ENCODE measurements at regions not wholly inside any gene's neighbourhood (a gene's known extent, or its start where the extent isn't known, plus 50 kb on each side); places are given as distances from the start of the nearest gene placed in this dataset.

DNA sequence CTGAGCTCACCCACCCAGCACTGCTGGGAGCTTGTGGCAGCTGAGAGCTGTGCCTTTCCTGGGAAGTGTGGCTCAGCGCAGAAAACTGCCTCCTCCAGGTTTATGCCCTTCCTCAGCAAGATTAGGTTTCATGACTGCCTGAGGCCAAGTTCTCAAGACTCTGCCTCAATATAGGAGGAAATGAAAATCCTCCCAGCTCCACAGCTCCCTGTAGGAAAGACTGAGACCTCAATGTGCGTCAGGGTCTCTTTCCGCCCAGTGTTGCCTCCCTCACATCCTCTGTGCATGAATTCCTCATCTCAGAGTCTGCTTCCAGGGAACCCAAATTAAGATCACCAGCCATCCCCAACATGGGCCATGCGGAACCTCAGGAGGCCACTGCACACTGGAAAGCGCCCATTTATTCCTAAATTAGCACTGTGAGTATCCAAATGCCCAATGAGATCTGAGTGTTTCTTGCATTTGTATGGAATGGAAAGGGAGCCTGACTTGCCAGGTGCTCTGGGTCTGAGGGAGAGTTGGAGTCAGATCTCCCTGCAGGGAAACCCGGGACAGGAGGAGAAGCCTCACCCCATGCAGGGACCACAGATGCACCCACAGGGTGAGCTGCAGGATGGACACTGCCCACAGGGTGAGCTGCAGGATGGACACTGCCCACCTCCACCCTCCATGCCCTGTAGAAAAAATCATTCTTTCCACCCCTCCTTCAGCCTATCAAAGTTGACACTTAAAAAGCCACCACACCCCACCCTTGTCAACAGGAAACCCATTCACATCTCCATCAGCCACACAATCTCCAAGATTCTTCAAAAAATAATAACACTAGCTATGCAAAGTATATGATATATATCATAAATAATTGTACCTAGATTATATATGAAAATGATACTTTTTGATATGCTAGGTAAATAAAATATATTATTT lies 97.4 kb upstream of the IGLL5 start:
- TF ChIP-seq ZNF292 (tag by site-specific recombination; IDR thresholded peaks at IDR 0.05; ENCODE audit: borderline replicate concordance, low read depth) (no peak), TCF7L2 (IDR thresholded peaks at IDR 0.05; ENCODE audit: borderline replicate concordance, low read depth, low read length) (no peak), ZNF658 (tag by site-specific recombination; IDR thresholded peaks at IDR 0.05) (no peak), ZNF76 (tag by site-specific recombination; IDR thresholded peaks at IDR 0.05; ENCODE audit: borderline replicate concordance, low read depth) (no peak)
- TF ChIP-seq, protein P1, sequence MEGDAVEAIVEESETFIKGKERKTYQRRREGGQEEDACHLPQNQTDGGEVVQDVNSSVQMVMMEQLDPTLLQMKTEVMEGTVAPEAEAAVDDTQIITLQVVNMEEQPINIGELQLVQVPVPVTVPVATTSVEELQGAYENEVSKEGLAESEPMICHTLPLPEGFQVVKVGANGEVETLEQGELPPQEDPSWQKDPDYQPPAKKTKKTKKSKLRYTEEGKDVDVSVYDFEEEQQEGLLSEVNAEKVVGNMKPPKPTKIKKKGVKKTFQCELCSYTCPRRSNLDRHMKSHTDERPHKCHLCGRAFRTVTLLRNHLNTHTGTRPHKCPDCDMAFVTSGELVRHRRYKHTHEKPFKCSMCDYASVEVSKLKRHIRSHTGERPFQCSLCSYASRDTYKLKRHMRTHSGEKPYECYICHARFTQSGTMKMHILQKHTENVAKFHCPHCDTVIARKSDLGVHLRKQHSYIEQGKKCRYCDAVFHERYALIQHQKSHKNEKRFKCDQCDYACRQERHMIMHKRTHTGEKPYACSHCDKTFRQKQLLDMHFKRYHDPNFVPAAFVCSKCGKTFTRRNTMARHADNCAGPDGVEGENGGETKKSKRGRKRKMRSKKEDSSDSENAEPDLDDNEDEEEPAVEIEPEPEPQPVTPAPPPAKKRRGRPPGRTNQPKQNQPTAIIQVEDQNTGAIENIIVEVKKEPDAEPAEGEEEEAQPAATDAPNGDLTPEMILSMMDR (tag by site-specific recombination; IDR thresholded peaks at IDR 0.05): no peak

Measured in HEK293 (cell line).